LNCAP (cell line): ENCODE measurements at regions not wholly inside any gene's neighbourhood (a gene's known extent, or its start where the extent isn't known, plus 50 kb on each side); places are given as distances from the start of the nearest gene placed in this dataset.

Source experiments
- CTCF ChIP-seq: fragments of 450-650 bp; IDR thresholded peaks from 2 replicates; pipeline ENCODE4 v1.5.1; 2017; ENCODE audit warnings: mild to moderate bottlenecking

GRCh38 chr19:29324291-29324680 is 111.3 kb upstream of the UQCRFS1 start:
- TF ChIP-seq CTCF, result no peak

- TF ChIP-seq CTCF, result no peak
Observed at GRCh38 chr19:29324717-29325116, 111.8 kb upstream of the UQCRFS1 start.

GRCh38 chr19:29325241-29325975 is 112.5 kb upstream of the UQCRFS1 start:
- no peak for TF ChIP-seq CTCF

DNA sequence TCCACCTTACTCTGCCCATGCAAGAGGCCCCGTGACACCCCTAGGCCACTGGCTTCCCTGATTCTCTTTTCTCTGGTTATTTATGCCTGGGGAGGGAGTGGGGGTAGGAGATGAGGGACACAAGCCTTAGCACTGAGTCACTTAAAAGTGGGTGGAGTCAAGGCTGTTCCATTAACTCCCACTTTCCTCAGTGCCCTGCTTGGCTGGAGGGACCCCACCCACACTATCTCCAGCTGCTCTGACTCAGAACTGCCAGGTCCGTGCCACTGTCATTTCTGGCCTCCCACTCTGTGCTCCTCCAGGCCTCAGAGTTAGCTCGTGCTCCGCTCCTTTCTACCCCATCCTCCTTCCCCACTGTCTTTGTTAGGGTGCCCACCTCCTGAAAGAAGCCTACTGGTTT is 113.4 kb upstream of the UQCRFS1 start:
- no peak for TF ChIP-seq CTCF

DNA sequence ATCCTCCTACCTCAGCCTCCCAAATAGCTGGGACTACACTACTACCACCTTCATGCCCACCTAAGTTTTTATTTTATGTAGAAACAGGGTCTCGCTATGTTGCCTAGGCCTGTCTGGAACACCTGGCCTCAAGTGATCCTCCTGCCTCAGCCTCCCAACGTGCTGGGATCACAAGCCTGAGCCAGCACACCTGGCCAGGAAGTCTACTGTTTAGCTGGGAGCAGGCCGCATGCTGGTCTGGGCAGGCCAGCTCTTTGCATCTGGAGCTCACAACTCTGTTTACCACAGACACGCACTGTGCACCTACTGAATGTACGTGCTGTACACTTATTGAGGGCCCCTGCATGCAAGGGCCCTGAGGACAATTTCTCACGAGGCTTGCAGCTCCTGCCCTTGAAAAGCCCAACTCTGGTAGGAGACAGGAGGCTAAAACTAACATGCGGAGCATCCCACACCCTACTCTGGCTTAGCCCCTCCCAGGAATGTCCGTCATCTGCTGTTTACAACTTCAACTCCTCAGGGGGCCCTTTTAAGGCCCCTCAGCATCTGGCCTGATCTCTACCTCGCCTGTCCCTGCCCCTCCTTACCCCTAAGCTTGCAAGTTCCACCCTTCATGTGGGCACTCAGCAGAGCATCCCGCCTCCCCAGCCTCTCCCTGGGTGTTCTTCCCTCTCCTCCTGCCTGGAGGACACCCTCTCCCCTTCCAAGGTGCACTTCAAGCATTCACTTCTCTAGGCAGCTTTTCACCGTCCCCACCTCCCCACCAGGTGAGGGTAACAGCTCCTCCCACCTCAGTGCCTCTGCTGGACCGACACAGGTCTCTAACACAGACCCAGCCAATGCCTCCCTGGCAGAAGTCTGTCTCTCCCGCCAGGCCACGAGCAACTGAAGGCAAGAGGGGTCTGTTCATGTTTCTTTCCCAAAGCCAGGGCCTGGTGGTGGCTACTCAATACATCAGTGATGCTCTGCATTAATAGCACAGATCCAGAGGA is 114.2 kb upstream of the UQCRFS1 start:
- TF ChIP-seq CTCF, result no peak

GRCh38 chr19:29328586-29328985 is 115.6 kb upstream of the UQCRFS1 start:
- TF ChIP-seq CTCF, result no peak

DNA sequence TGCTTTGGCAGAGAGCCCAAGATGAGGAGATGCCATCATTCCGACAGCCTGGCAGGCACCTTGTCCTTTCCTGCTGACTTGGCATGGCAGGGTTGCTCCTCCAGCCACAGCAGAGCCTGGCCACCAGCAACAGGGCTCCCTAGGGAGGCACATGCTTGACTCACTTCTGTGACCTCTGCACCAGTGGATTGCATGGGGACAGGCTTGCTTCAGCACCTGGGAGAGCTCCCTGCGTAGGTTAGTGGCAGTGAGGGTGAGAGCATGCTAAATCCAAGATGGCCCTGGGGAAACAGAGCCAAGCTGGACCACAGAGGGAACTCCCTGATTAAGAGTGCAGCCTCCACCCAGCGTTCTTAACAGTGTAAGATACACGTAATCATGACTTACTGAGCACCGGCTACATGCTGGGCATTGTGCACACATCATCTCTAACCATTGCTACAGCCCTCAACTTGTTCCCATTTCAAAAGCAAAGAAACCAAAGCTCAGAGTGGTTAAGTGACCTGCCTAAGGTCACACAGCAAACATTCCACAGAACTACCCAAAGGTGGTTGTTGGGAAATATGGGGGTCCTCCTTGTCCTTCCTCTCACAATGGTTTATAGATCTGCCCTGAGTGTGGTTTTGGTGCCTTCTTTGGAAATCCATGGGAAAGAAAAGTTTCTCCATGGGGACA is 116.6 kb upstream of the UQCRFS1 start:
- no peak for TF ChIP-seq CTCF
